Fibroblast of the aortic adventitia (primary cell): ENCODE measurements at regions not wholly inside any gene's neighbourhood (a gene's known extent, or its start where the extent isn't known, plus 50 kb on each side); places are given as distances from the start of the nearest gene placed in this dataset.

Experiments used
- DNase-seq: peaks from one replicate; pipeline ENCODE4 v3.0.0-alpha.2; 2010; ENCODE audit warnings: low read depth
- H3K4me3 ChIP-seq: 2 replicates; pipeline ENCODE4 v1.5.1; 2011; ENCODE audit warnings: low read depth, mild to moderate bottlenecking, control low read depth, low read length, moderate library complexity
- TF ChIP-seq, protein P1 (sequence below): IDR thresholded peaks from 2 replicates; pipeline ENCODE4 v1.5.1; 2011; ENCODE audit warnings: mild to moderate bottlenecking, low read length, control low read depth, inconsistent platforms; ENCODE audit not compliant: insufficient read depth

GRCh38 chr10:124175701-124176348, 82.4 kb upstream of the CHST15 start:
- DNase-seq: no peak

DNA sequence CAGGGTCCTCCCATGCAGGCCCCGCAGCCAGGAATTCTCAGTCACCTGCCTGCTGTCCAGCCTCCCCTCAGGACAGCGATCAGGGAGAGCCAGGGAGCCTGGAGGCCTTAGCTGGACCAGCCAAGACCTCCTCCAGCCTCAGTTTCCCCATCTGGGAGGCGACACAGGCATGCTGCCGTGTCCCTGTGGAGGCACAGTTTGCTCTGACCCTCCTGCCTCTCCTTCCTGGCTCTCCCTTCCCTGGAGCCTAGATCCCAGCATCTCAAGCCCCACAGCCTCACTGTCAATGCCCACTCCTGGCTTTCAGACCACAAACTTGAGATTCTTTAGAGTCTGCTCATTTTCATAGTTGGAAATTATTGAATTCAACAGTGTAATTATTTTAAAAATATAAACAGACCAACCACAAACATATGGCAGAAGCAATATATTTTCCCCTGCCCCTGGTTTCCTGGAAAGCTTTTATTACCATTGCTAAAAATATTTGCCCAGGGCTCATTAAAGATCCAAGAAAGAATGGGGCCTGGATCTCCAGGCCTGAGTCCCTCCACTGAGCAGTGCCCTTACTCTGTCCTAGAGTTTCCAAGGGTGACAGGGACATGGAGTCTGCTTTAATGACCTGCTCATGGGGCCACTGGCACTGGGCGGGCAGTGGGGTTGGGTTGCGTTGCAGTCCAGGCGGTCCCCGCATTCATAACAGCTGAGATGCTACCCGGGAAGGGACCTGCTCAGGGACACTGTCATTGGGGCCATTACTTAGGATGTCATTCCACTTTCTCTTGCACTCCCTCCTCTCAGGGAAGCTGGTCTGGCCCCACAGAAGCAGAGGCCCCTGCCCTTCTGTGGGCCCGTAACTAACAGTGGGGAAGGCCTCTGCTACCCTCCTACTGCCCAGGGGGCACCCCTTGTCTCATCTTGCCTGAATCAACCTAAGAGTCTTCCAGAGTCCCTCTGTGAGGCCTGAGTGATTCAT, 81.6 kb upstream of the CHST15 start:
- DNase-seq: no peak
- TF ChIP-seq, protein P1, sequence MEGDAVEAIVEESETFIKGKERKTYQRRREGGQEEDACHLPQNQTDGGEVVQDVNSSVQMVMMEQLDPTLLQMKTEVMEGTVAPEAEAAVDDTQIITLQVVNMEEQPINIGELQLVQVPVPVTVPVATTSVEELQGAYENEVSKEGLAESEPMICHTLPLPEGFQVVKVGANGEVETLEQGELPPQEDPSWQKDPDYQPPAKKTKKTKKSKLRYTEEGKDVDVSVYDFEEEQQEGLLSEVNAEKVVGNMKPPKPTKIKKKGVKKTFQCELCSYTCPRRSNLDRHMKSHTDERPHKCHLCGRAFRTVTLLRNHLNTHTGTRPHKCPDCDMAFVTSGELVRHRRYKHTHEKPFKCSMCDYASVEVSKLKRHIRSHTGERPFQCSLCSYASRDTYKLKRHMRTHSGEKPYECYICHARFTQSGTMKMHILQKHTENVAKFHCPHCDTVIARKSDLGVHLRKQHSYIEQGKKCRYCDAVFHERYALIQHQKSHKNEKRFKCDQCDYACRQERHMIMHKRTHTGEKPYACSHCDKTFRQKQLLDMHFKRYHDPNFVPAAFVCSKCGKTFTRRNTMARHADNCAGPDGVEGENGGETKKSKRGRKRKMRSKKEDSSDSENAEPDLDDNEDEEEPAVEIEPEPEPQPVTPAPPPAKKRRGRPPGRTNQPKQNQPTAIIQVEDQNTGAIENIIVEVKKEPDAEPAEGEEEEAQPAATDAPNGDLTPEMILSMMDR: no peak
- no peak overlapping the region for H3K4me3 ChIP-seq

More at GRCh38 chr10:124175701-124176348, 82.4 kb upstream of the CHST15 start:
- H3K4me3 ChIP-seq: no peak overlapping the region
- TF ChIP-seq, protein P1: no peak

GRCh38 chr10:124174071-124174566, 80.7 kb upstream of the CHST15 start:
- no peak overlapping the region for H3K4me3 ChIP-seq
- TF ChIP-seq, protein P1: no peak
- no peak for DNase-seq

- H3K4me3 ChIP-seq: no peak overlapping the region
- no peak for DNase-seq
- TF ChIP-seq, protein P1: no peak
These were observed 80.0 kb upstream of the CHST15 start for GRCh38 chr10:124173298-124173900.

DNA sequence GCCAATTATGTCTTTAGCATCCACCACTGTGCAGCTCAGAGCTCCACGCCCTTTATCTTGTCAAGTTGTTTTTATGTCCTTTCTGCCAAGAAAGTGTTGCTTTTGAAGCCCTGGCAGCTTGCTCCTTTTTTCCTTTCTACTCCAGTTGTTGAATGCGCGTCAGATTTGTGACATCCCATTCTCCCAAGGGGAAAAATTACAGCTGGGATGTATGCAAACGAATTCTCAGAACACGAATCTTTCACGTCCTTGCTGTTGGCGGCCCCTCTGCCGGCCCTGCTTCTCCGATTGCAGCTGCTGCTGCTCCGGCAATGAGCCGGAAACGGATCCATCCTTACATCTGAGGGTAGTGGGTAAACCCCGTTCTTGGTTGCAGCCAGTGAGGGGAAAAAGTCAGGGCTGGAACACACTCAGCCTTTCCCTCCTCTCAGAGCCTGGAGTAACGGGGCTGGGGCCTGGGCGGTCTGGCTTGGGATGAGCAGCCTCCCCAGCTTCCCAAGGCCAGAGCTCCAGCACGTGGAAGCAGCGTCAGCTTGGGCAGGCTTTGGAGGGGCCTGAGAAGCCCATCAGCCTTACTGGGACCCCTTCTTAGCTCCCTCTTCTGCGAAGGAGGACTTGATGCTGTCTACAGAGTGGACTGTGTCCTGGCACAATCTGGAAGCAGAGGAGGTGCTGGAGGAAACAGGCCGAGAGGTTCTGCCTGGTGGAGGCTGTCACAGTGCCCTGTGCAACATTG, 79.0 kb upstream of the CHST15 start:
- no peak for DNase-seq
- TF ChIP-seq, protein P1: no peak
- no peak overlapping the region for H3K4me3 ChIP-seq

DNA sequence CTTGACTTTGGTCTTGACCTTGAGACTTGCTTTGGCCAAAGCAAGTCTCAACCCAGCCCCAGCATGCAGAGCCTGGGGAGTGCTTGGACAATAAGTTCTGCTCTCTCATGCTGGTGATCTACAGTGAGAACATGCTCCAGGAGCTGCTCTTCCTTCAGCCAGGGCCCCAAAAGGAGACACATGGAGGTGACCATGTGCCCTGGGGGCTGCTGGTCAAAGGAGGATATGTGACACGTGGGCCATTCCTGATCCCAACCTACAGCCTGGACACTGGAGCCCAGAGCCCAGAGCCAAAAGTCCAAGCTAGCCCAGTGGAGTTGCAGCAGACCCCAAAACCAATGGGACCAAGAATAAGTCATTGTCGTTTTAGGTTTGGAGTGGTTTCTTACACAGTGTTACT, 78.2 kb upstream of the CHST15 start:
- DNase-seq: no peak
- TF ChIP-seq, protein P1: no peak
- no peak overlapping the region for H3K4me3 ChIP-seq
